D341Med (cell line): ENCODE measurements at regions not wholly inside any gene's neighbourhood (a gene's known extent, or its start where the extent isn't known, plus 50 kb on each side); places are given as distances from the start of the nearest gene placed in this dataset.

Experiments
- DNase-seq: peaks from one replicate; pipeline ENCODE4 v3.0.0; 2012; ENCODE audit warnings: low spot score

GRCh38 chr17:74085434-74085833 lies 118.0 kb upstream of the RPL38 start:
- DNase-seq = no peak

GRCh38 chr17:74087002-74087585 lies 116.4 kb upstream of the RPL38 start:
- peak; percentile 79 for DNase-seq

- no peak for DNase-seq
Observed at GRCh38 chr17:74088285-74088933, 115.1 kb upstream of the RPL38 start.

- no peak for DNase-seq
Observed at GRCh38 chr17:74088934-74089329, 114.5 kb upstream of the RPL38 start.

GRCh38 chr17:74089380-74089779 lies 114.1 kb upstream of the RPL38 start:
- DNase-seq = no peak

- peak; percentile 82 for DNase-seq
Observed at GRCh38 chr17:74089869-74090464, 113.5 kb upstream of the RPL38 start.

- no peak for DNase-seq
Observed at GRCh38 chr17:74094651-74095050, 108.8 kb upstream of the RPL38 start.

- DNase-seq = no peak
Observed at GRCh38 chr17:74096456-74096855, 107.0 kb upstream of the RPL38 start.

- DNase-seq = peak; percentile 40
Observed at GRCh38 chr17:74097450-74098135, 105.9 kb upstream of the RPL38 start.

GRCh38 chr17:74098136-74099024 lies 105.1 kb upstream of the RPL38 start:
- no peak for DNase-seq

GRCh38 chr17:74099442-74100340 lies 103.8 kb upstream of the RPL38 start:
- no peak for DNase-seq

- DNase-seq = no peak
Observed at GRCh38 chr17:74104921-74105320, 98.6 kb upstream of the RPL38 start.

GRCh38 chr17:74107107-74107506 lies 96.4 kb upstream of the RPL38 start:
- DNase-seq = no peak

- peak; percentile 80 for DNase-seq
Observed at GRCh38 chr17:74108126-74108705, 95.3 kb upstream of the RPL38 start.

GRCh38 chr17:74110467-74110866 lies 93.0 kb upstream of the RPL38 start:
- DNase-seq = no peak

- DNase-seq = no peak
Observed at GRCh38 chr17:74113326-74113725, 90.2 kb upstream of the RPL38 start.

- DNase-seq = no peak
Observed at GRCh38 chr17:74113952-74114351, 89.5 kb upstream of the RPL38 start.

- DNase-seq = no peak
Observed at GRCh38 chr17:74114881-74115470, 88.5 kb upstream of the RPL38 start.

GRCh38 chr17:74115586-74115985 lies 87.9 kb upstream of the RPL38 start:
- DNase-seq = no peak

GRCh38 chr17:74116087-74116717 lies 87.3 kb upstream of the RPL38 start:
- no peak for DNase-seq
